ENCODE measurements at regions not wholly inside any gene's neighbourhood (a gene's known extent, or its start where the extent isn't known, plus 50 kb on each side); places are given as distances from the start of the nearest gene placed in this dataset.

DNA sequence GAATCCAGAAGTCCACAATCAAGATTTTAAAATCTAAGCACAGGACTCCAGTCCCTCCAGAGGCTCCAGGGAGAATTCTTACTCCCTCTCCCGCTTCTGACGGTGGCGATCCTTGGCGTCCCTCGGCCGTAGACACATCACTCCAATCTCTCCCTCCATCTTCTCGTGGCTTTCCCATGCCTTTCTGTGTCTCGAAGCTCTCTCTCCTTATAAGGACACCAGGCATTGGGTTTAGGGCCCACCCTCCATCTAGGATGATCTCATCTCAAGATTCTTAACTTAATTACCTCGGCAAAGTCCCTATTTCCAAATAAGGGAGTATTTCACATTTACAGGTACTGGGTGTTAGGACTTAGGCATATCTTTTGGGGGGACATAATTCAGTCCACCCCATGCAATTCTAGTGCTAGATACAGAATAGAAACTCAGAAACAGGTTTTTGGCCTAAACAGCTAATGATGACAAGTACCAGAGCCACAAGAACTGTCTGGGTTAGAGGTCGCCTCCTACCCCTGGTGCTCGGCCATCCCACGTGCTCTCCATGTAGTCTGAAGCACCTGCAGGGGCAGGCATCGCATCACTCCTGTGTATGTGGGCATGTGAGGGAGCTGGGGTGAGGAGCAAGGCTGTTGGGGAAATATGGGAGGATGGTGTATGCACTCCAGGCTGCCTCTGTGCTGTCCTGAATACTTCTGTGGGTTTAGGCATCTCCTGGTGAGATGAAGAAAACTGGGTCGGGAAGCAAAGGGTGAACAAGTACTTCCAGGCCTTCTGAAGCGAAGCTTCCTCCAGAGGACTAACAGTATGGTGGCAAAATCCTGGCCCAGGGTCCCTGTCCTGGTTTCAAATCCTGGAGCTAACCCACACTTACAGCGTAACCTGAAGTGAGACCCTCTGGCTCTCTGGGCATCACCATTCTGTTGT is 298.3 kb upstream of the ZMIZ1 start:
- DNase-seq (ENCODE audit: low read depth in 2 of 2): no peak

- no peak for DNase-seq (ENCODE audit: low read depth in 2 of 2)
Observed at GRCh38 chr10:78771260-78771659, 297.5 kb upstream of the ZMIZ1 start.

DNA sequence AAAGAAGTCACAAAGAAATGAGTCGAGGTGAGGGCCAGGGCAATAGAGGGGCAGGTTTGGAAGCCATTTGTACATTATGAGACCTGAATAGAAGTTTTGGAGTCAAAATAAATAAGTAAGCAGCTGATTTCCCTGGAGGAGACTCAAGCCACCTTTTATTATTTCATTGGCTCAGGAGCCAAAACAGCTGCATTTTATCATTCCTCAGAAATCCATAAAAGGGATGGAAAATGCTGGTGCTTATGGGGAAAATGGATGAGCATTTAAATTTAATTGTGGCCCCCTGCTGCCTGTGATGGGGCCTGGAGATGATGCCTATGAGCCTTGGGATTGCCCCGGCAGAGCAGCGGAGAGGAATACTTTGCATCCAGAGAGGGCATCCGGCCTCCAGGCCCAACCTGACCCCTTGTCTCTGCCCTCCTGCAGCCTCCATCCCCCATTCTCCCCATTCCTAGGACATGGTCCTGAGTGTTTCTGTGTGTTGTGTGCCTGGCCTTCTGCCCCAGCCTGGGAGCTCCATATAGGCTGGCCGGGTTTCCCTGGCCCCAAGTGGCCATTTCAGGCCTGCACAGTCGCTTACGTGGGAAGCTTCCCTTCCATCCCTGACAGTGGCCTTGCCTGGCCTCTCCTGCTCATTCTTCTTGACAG is 296.8 kb upstream of the ZMIZ1 start:
- DNase-seq (ENCODE audit: low read depth in 2 of 2): no peak

DNA sequence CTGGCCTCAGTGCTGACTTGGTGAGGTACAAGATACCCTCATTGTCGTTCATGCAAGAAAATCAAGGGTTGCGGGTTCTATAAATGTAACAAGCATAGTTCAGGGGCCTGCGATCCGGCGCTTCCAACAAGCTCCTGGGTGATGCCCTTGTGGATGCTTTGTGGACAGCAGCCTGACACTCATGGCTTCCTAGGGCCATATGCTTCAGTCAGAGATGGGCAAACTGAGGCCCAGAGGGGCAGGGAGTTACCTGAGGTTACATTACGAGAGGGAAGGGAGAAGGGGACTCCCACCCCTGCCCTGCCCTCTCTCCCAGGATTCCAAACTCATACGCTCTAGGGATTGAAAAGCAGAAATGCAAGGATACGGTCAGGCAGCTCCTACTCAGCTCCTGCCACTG is 296.3 kb upstream of the ZMIZ1 start:
- no peak for DNase-seq (ENCODE audit: low read depth in 2 of 2)

GRCh38 chr10:78772986-78773530 is 295.7 kb upstream of the ZMIZ1 start:
- no peak for DNase-seq (ENCODE audit: low read depth in 2 of 2)

DNA sequence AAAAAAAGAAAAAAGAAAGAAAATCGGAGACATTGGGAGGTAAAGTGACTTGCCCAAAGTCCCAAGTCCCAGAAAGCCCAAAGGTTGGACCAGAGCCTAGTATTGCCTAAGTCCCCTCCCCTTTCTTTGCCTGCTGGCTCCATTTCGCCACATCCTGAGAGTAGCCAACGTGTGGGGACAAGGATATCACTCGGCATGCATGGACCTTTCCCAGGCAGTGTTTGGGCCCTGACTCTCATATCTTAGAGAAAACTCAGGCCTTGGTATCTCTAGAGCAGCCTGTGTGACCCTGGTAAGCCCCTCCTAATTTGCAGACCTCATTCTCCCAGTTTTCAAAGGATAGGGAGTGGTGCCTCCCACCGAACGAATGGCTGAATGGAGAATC is 294.2 kb upstream of the ZMIZ1 start:
- no peak for DNase-seq (ENCODE audit: low read depth in 2 of 2)

DNA sequence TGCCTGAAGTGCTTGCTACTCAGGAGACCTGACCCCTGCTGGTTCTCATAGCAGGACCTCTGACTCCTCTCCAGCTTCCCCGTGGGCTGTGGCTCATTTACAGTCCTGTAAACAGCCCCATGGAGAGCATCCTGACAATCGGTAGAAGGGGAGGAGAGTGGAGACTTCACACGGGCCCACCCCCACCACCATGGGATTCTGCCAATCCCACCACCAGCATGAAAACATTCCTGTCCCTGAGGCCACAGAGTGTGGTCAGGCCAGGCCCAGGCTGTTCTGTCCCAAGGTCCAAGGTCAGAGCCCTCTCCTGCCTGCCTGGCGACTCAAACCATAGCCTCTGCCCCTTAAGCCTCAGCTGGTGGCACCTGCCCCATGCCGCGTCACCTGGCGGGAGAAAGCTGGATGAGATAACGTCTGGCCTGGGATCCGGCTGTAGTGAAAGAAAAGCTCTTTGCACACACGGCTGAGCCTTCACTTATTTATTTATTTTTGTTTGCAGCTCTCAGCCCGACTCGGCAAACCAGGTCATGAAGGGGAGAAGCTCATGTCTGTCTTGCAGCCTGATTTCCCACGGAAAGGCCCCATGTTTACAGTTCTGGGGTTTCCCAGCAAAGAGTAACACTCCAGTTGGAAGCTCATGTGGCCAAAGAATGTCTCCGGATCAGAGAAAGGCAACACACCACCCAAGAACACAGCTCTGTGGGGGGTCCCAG is 293.6 kb upstream of the ZMIZ1 start:
- no peak for DNase-seq (ENCODE audit: low read depth in 2 of 2)

GRCh38 chr10:78775891-78776290 is 292.9 kb upstream of the ZMIZ1 start:
- no peak for DNase-seq (ENCODE audit: low read depth in 2 of 2)

GRCh38 chr10:78776756-78777155 is 292.0 kb upstream of the ZMIZ1 start:
- DNase-seq (ENCODE audit: low read depth in 2 of 2): no peak

GRCh38 chr10:78777466-78777865 is 291.3 kb upstream of the ZMIZ1 start:
- DNase-seq (ENCODE audit: low read depth in 2 of 2): no peak

DNA sequence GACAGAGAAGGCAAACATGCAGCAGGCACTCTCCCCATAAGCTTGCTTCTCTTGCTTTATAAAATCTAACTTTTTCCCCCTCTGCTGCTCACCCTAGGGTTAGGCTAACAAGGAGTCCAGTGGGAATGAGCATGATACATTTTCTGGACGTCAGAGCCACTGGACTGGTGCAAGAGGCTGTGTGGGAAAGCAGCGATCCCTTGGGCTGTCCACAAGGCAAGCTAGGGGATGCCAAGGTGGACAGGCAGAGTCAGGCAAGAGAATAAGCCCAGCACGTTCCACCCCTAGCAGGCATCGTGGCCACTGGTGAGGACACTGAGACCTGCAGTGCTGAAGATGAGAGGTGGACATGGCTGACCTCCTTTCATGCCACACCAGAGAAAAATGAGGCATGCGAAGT is 290.9 kb upstream of the ZMIZ1 start:
- no peak for DNase-seq (ENCODE audit: low read depth in 2 of 2)

DNA sequence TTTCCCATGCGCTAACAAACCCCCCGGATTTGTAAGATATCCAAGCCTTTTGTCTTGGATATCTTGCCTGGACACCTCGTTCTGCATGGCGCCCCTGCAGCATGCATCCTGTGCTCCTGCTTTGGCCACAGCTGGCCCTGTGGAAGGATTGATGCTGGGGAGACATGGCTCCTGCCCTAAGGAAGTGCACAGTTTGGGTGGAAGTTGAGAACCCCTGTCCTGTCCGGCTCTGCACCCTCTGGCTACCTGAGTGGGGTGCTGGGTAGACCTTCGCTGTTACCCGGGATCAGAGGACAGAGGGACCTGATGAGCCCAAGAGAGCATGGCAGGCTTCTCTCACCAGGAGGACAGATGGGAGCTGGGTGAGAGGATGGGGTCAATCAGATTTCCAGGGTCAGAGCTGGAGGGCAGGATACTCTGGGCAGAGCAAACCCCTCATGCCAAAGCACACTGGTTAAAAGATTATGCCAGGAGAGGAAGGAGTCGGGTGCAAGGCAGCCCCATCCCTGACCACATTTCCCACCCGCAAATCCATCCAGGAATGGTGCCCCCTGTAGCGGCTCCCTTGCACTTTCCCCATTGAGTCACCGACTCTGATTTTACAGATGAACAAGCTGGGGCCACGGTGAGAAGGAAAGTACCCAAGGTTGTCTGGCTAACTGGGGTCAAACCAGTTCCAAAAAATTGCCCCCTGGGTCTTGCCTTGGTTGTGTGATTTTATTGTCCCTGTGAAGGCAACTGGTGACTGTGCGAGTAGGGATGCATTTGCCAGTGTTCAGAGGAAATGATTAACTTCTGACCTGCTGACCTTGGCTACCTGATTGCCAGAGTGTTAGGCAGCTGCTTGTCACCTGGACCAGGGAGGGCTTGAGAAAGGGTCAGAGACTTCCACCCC is 290.1 kb upstream of the ZMIZ1 start:
- no peak for DNase-seq (ENCODE audit: low read depth in 2 of 2)

DNA sequence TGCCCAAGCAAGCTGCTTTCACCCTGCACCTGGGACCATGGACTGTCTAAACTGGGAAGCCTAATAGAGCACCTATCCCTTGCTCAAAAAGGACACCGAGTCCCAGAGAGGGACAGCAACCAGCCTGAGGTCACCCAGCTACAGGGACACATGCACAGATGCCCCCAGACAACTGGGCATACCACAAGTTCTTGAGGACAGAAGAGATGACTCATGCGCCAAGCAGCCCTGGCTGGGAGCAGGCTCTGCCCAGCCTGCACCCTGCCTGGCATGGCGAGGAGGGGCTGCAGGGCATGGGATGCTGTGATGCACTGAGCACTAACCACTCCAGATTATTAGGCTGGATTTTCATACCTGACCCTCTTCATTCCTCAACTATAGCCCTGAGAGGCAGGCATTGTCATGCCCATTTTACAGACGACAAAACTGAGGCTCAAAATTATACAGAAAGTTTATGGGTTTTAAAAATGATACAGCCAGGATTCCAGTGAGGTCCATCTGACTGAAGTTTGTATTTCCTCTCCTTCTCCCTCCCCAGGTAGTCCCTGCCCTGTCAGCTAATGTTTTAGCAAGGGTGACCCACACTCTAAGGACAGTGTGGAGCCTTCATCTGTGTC is 289.3 kb upstream of the ZMIZ1 start:
- no peak for DNase-seq (ENCODE audit: low read depth in 2 of 2)

GRCh38 chr10:78780551-78780961 is 288.2 kb upstream of the ZMIZ1 start:
- DNase-seq (ENCODE audit: low read depth in 2 of 2): no peak

DNA sequence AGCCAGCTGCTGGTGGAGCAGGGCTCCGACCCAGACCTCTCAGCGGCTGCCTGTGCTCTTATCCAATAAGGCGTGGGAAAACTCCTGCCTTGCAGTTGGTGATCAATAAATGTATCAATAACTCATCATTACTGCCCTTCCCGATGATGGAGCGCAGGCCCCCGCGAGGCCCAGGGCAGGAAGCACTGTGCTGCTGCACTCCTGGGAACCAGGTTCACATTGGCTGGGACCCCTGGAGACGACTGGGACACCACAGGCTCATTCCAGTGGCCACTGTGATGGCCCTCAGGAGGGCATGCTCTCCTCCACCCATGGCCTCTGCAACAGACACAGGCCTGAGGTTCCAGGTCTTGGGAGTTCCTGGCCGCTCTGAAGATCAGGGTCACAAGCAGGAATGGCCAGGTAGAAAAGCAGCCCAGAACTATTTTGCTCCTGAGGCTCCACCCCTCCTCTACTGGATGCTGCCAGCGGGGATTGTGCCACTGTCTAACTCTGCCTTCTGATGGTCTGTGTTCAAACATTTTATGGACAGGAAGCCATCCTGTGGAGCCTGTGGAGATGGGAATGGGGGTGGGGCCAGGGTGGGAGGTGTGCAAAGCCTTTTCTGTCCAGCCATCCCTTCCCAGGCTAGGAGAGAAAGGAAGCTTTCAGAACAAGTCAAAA is 287.4 kb upstream of the ZMIZ1 start:
- no peak for DNase-seq (ENCODE audit: low read depth in 2 of 2)

DNA sequence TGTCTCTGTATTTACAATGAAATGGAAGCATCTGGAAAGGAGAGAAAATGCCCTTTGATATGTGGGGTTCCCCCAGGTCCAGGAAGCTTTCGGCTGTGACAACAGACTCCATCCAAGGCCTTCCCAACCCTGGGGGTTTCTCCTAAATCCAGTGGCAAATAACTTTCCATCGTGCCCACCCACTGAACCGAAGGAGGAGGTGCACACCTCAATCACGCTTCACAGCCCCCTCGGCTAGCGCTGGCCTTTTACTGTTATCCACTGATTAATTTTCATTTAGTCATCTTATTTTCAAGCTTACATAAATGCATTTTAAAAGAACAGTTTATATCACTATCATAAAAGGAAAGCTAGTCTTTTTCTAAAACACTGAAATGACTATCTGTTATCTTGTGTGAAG is 286.8 kb upstream of the ZMIZ1 start:
- no peak for DNase-seq (ENCODE audit: low read depth in 2 of 2)

DNA sequence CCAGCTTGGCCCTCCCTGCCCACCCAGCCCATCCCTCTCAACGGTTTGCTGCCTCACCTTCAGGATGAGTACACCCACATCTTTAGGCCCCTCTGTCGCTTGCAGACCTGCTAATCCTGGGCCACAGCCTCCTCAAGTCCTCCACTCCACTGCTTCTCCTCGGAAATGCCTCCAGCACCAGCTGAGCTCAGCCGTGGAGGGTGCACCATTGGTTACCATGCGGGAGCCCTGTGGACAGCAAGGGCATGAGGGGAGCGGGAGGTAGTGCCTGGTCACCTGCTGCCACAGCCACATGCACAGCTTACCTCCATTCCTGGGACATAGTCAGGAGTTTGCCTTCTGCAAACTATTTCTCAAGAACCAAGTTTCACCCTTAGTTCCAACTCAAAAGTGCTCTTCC is 286.3 kb upstream of the ZMIZ1 start:
- no peak for DNase-seq (ENCODE audit: low read depth in 2 of 2)

DNA sequence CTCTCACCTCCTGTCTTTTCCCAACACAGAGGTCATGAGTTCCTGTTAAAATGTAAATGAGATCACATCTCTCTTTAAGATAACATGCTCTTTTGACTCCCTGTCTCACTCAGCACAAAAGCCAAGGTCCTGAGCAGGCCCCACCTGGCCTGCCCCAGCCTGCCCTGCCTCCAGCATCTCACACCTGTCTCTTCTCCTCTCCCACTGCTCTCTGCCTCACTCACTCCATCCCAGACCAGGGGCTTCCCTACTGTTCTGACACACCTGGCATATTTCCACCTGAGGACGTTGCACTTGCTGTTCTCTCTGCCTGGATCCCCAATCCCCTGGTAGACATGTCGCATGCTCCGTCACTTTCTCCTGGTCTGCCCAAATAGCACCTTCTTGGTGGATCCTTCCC is 285.0 kb upstream of the ZMIZ1 start:
- no peak for DNase-seq (ENCODE audit: low read depth in 2 of 2)

DNA sequence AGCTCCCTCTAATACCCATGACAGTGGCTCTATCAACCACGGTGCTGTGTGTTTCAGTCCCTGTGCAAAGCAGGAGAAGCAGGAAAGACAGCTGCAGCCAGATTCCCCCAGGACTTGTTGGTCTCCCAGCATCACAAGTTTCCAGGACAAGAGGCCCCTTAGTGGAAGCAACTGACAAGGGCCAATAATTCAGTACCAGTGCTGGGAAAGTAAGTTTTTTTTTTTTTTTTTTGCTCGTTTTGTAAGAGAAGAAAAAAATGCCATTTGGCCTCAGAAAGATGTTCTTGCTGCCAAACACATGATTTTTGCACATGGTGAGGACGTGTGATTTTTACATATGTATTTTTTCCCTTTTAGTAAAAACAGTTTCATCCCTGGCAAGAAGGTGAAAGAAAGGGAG is 284.2 kb upstream of the ZMIZ1 start:
- no peak for DNase-seq (ENCODE audit: low read depth in 2 of 2)

GRCh38 chr10:78785066-78785465 is 283.7 kb upstream of the ZMIZ1 start:
- no peak for DNase-seq (ENCODE audit: low read depth in 2 of 2)

Measured in stimulated activated CD8-positive, alpha-beta memory T cell treated with anti-CD3 and anti-CD28 coated beads, Interleukin-7, amount 100 ng/mL, for 1 hour (primary cell).